RWPE2 (cell line): ENCODE measurements at regions not wholly inside any gene's neighbourhood (a gene's known extent, or its start where the extent isn't known, plus 50 kb on each side); places are given as distances from the start of the nearest gene placed in this dataset.

Experiments used
- ATAC-seq: fragments of 200-7000 bp; cut with Tn5 transposase; 3 replicates; pipeline ENCODE4 v1.9.1; 2021; ENCODE audit warnings: low read depth
- DNase-seq: peaks from one replicate; pipeline ENCODE4 v3.0.0-alpha.2; 2020; ENCODE audit warnings: low spot score
- H3K27ac ChIP-seq: fragments of 450-650 bp; 2 replicates; pipeline ENCODE4 v1.5.1; 2017; ENCODE audit warnings: mild to moderate bottlenecking; ENCODE audit not compliant: poor library complexity, severe bottlenecking
- H3K27me3 ChIP-seq: fragments of 250-450 bp; sonication (Bioruptor Pico); 2 replicates; pipeline ENCODE4 v1.5.1; 2021; ENCODE audit warnings: mild to moderate bottlenecking, moderate library complexity; ENCODE audit not compliant: insufficient read depth, poor library complexity, severe bottlenecking
- H3K36me3 ChIP-seq: fragments of 250-450 bp; sonication (Bioruptor Pico); 2 replicates; pipeline ENCODE4 v1.5.1; 2020; ENCODE audit warnings: low read depth, mild to moderate bottlenecking, moderate library complexity
- H3K4me1 ChIP-seq: fragments of 250-450 bp; sonication (Bioruptor Pico); 2 replicates; pipeline ENCODE4 v1.5.1; 2021; ENCODE audit warnings: mild to moderate bottlenecking, moderate library complexity; ENCODE audit not compliant: insufficient read depth, poor library complexity, severe bottlenecking
- H3K4me3 ChIP-seq: fragments of 250-450 bp; sonication (Bioruptor Pico); 2 replicates; pipeline ENCODE4 v1.5.1; 2021; ENCODE audit warnings: mild to moderate bottlenecking, moderate library complexity; ENCODE audit not compliant: severe bottlenecking
- H3K9me3 ChIP-seq: fragments of 250-450 bp; sonication (Bioruptor Pico); 2 replicates; pipeline ENCODE4 v1.5.1; 2021; ENCODE audit warnings: mild to moderate bottlenecking, moderate library complexity; ENCODE audit not compliant: severe bottlenecking
- TF ChIP-seq, protein P1 (sequence below): fragments of 450-650 bp; IDR thresholded peaks from one replicate; pipeline ENCODE4 v1.5.1; 2017; ENCODE audit warnings: mild to moderate bottlenecking, moderate library complexity; ENCODE audit not compliant: poor library complexity, severe bottlenecking

GRCh38 chr4:167452922-167453430, 218.7 kb upstream of the SPOCK3 start:
- no peak overlapping the region for H3K27ac ChIP-seq
- TF ChIP-seq, protein P1, sequence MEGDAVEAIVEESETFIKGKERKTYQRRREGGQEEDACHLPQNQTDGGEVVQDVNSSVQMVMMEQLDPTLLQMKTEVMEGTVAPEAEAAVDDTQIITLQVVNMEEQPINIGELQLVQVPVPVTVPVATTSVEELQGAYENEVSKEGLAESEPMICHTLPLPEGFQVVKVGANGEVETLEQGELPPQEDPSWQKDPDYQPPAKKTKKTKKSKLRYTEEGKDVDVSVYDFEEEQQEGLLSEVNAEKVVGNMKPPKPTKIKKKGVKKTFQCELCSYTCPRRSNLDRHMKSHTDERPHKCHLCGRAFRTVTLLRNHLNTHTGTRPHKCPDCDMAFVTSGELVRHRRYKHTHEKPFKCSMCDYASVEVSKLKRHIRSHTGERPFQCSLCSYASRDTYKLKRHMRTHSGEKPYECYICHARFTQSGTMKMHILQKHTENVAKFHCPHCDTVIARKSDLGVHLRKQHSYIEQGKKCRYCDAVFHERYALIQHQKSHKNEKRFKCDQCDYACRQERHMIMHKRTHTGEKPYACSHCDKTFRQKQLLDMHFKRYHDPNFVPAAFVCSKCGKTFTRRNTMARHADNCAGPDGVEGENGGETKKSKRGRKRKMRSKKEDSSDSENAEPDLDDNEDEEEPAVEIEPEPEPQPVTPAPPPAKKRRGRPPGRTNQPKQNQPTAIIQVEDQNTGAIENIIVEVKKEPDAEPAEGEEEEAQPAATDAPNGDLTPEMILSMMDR, result no peak
- ATAC-seq (no peak), DNase-seq (no peak)
- H3K36me3 ChIP-seq, result no peaks in the 10 kb centered on the region
- no peaks in the 10 kb centered on the region for H3K27me3 ChIP-seq
- no peak overlapping the region for H3K4me3 ChIP-seq
- no peaks in the 10 kb centered on the region for H3K9me3 ChIP-seq
- H3K4me1 ChIP-seq, result no peaks in the 10 kb centered on the region

GRCh38 chr4:167456619-167457018, 222.3 kb upstream of the SPOCK3 start:
- no peaks in the 10 kb centered on the region for H3K9me3 ChIP-seq
- no peaks in the 10 kb centered on the region for H3K4me1 ChIP-seq
- DNase-seq, result no peak
- H3K27me3 ChIP-seq, result no peaks in the 10 kb centered on the region
- no peak overlapping the region for H3K4me3 ChIP-seq
- TF ChIP-seq, protein P1, result no peak
- no peak for ATAC-seq
- no peaks in the 10 kb centered on the region for H3K36me3 ChIP-seq
- H3K27ac ChIP-seq, result no peak overlapping the region

DNA sequence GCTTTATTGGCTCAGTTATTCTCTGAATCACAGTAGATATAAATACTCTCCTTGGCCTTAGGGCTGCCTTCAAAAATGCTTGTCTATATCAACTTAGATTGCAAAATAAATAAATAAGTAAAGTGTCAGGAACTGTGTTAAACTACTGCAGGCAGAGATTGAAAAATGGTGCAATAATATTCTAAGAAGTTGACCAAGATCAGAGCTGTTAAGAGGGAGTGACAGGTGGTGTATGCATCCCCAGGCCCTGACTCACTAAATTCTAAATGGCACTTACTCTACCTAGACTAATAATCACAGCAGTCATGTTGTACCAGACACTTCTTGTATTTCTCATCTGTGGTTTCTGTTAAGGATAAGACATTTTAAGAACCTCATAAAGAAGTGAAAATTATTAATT, 235.1 kb upstream of the SPOCK3 start:
- TF ChIP-seq, protein P1, result no peak
- no peaks in the 10 kb centered on the region for H3K9me3 ChIP-seq
- H3K4me1 ChIP-seq, result no peaks in the 10 kb centered on the region
- H3K36me3 ChIP-seq, result no peaks in the 10 kb centered on the region
- no peak overlapping the region for H3K4me3 ChIP-seq
- DNase-seq (no peak), ATAC-seq (no peak)
- no peak overlapping the region for H3K27ac ChIP-seq
- no peaks in the 10 kb centered on the region for H3K27me3 ChIP-seq

DNA sequence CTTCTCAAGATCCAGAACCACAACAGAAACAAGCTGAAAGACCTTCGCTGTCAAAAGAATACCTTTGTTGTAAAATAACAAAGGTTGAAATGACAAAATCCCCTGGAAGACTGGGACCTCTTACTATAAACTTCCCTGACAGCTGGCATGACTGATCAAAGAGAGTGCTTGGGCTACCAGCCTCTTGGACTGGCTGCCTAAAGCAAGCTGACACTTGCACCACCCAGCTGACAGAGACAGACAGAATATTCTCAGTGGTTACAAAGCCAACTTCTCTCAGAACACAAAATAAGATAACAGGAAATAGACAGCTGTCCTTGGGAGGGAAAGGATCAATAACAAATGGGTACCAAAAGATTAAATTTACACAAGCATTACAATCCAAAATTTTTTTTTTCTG, 241.7 kb upstream of the SPOCK3 start:
- Histone ChIP-seq H3K4me1 (no peaks in the 10 kb centered on the region), H3K27ac (no peak overlapping the region), H3K4me3 (no peak overlapping the region), H3K27me3 (no peaks in the 10 kb centered on the region), H3K36me3 (no peaks in the 10 kb centered on the region), H3K9me3 (no peaks in the 10 kb centered on the region)
- ATAC-seq, result no peak
- no peak for DNase-seq
- TF ChIP-seq, protein P1, result no peak

DNA sequence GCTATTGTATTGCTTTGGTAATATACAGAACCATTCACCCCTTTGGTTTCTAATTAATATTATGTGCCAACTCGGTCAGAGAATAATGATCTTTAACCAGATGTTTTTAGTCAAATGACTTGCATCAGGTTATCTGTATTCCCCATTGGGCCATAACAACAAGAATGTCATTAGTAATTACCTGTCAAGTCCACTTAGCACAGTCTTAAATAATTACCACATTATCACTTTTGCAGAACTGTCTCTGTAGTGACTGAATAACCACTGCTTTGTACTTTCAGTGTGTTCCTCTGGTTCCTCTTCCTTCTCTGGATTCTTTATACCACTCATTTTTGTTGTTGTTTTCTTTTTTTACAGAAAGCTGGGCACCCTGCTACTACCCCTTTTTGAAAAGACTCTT, 257.7 kb upstream of the SPOCK3 start:
- ATAC-seq (no peak), DNase-seq (no peak)
- Histone ChIP-seq H3K27ac (no peak overlapping the region), H3K36me3 (no peaks in the 10 kb centered on the region), H3K4me1 (no peaks in the 10 kb centered on the region), H3K9me3 (no peaks in the 10 kb centered on the region), H3K4me3 (no peak overlapping the region), H3K27me3 (no peaks in the 10 kb centered on the region)
- TF ChIP-seq, protein P1, result no peak
